ENCODE measurements at regions not wholly inside any gene's neighbourhood (a gene's known extent, or its start where the extent isn't known, plus 50 kb on each side); places are given as distances from the start of the nearest gene placed in this dataset.

DNA sequence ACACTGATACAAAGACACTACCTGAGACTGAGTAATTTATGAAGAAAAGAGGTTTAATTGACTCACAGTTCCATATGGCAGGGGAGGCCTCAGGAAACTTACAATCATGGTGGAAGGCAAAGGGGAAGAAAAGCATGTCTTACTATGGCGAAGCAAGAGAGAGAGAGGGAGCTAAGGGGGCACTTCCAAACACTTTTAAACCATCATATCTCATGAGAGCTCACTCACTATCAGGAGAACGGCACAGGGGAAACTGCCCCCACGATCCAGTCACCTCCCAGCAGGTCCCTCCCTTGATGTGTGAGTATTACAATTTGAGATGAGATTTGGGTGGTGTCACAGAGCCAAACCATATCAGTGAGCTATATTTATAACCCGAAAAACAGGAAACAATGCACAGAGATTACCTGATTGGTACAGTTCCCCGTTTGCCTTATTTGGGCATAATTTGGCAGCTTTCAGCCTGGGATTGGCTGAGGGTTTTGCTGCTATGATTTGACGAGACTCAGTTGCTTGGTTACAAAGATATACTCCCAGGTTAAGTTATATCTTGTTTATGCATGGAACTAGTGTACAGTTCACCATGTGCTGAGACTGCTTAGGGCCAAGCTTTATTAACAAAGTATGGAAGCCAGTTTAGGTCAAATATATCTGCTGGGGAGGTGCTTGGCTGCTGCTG, 184.2 kb downstream of the NR2F2 start:
- no peak for DNase-seq
- no peak overlapping the region for H2AFZ ChIP-seq (ENCODE audit: low read length)
- no peak for TF ChIP-seq EZH2 (optimal IDR thresholded peaks at IDR 0.05; ENCODE audit: low read depth, low read length)
- TF ChIP-seq, protein P1, sequence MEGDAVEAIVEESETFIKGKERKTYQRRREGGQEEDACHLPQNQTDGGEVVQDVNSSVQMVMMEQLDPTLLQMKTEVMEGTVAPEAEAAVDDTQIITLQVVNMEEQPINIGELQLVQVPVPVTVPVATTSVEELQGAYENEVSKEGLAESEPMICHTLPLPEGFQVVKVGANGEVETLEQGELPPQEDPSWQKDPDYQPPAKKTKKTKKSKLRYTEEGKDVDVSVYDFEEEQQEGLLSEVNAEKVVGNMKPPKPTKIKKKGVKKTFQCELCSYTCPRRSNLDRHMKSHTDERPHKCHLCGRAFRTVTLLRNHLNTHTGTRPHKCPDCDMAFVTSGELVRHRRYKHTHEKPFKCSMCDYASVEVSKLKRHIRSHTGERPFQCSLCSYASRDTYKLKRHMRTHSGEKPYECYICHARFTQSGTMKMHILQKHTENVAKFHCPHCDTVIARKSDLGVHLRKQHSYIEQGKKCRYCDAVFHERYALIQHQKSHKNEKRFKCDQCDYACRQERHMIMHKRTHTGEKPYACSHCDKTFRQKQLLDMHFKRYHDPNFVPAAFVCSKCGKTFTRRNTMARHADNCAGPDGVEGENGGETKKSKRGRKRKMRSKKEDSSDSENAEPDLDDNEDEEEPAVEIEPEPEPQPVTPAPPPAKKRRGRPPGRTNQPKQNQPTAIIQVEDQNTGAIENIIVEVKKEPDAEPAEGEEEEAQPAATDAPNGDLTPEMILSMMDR (IDR thresholded peaks at IDR 0.05; ENCODE audit: low read length) = no peak
- TF ChIP-seq EZH2phosphoT487 (IDR thresholded peaks at IDR 0.05; ENCODE audit: low read length) = no peak
- no peaks in the 10 kb centered on the region for H3F3A ChIP-seq (ENCODE audit: insufficient read depth, low read length)
- H3K27me3 ChIP-seq (replicated peaks; ENCODE audit: insufficient read depth, low read length) = no peaks in the 10 kb centered on the region
- no peaks in the 10 kb centered on the region for H3K4me1 ChIP-seq (ENCODE audit: low read length)
- no peak overlapping the region for H3K4me3 ChIP-seq (ENCODE audit: low read length)
- no peak overlapping the region for H3K4me2 ChIP-seq (ENCODE audit: low read depth, low read length)
- H4K20me1 ChIP-seq (ENCODE audit: insufficient read depth, low read length) = no peaks in the 10 kb centered on the region
- H3K9me2 ChIP-seq (replicated peaks; ENCODE audit: insufficient read depth, low read length) = no peaks in the 10 kb centered on the region
- no peaks in the 10 kb centered on the region for H3K9me3 ChIP-seq (replicated peaks; ENCODE audit: insufficient read depth, low read length)
- no peak overlapping the region for H3K27ac ChIP-seq (ENCODE audit: low read length)
- H3K9ac ChIP-seq (ENCODE audit: low read length) = no peak overlapping the region
- no peaks in the 10 kb centered on the region for H3K79me2 ChIP-seq (ENCODE audit: low read length)
- no peaks in the 10 kb centered on the region for H3K36me3 ChIP-seq (replicated peaks; ENCODE audit: insufficient read depth, low read length)

- Histone ChIP-seq H3K4me1 (ENCODE audit: low read length) (no peaks in the 10 kb centered on the region), H3K79me2 (ENCODE audit: low read length) (no peaks in the 10 kb centered on the region), H3K4me3 (ENCODE audit: low read length) (no peak overlapping the region), H3K36me3 (replicated peaks; ENCODE audit: insufficient read depth, low read length) (no peaks in the 10 kb centered on the region), H3K27me3 (replicated peaks; ENCODE audit: insufficient read depth, low read length) (no peaks in the 10 kb centered on the region), H3K27ac (ENCODE audit: low read length) (no peak overlapping the region), H3K9ac (ENCODE audit: low read length) (no peak overlapping the region), H3K9me2 (replicated peaks; ENCODE audit: insufficient read depth, low read length) (no peaks in the 10 kb centered on the region), H4K20me1 (ENCODE audit: insufficient read depth, low read length) (no peaks in the 10 kb centered on the region), H3K4me2 (ENCODE audit: low read depth, low read length) (no peak overlapping the region), H3K9me3 (replicated peaks; ENCODE audit: insufficient read depth, low read length) (no peaks in the 10 kb centered on the region), H2AFZ (ENCODE audit: low read length) (no peak overlapping the region), H3F3A (ENCODE audit: insufficient read depth, low read length) (no peaks in the 10 kb centered on the region)
- TF ChIP-seq EZH2 (optimal IDR thresholded peaks at IDR 0.05; ENCODE audit: low read depth, low read length) = no peak
- TF ChIP-seq, protein P1 (IDR thresholded peaks at IDR 0.05; ENCODE audit: low read length) = no peak
- no peak for TF ChIP-seq EZH2phosphoT487 (IDR thresholded peaks at IDR 0.05; ENCODE audit: low read length)
- DNase-seq = no peak
These were observed 184.9 kb downstream of the NR2F2 start for GRCh38 chr15:96515371-96515770.

- no peaks in the 10 kb centered on the region for H4K20me1 ChIP-seq (ENCODE audit: insufficient read depth, low read length)
- no peak overlapping the region for H3K27ac ChIP-seq (ENCODE audit: low read length)
- H2AFZ ChIP-seq (ENCODE audit: low read length) = no peak overlapping the region
- H3K9me3 ChIP-seq (replicated peaks; ENCODE audit: insufficient read depth, low read length) = 0 out of 2 replicates have a peak, but pooled peaks cover 4% of the 10 kb centered on the region
- H3K4me2 ChIP-seq (ENCODE audit: low read depth, low read length) = no peak overlapping the region
- no peaks in the 10 kb centered on the region for H3K27me3 ChIP-seq (replicated peaks; ENCODE audit: insufficient read depth, low read length)
- no peak for DNase-seq
- no peak overlapping the region for H3K4me3 ChIP-seq (ENCODE audit: low read length)
- H3K36me3 ChIP-seq (replicated peaks; ENCODE audit: insufficient read depth, low read length) = no peaks in the 10 kb centered on the region
- no peaks in the 10 kb centered on the region for H3K4me1 ChIP-seq (ENCODE audit: low read length)
- H3F3A ChIP-seq (ENCODE audit: insufficient read depth, low read length) = no peaks in the 10 kb centered on the region
- no peak for TF ChIP-seq EZH2phosphoT487 (IDR thresholded peaks at IDR 0.05; ENCODE audit: low read length)
- TF ChIP-seq, protein P1 (IDR thresholded peaks at IDR 0.05; ENCODE audit: low read length) = no peak
- H3K9me2 ChIP-seq (replicated peaks; ENCODE audit: insufficient read depth, low read length) = no peaks in the 10 kb centered on the region
- H3K9ac ChIP-seq (ENCODE audit: low read length) = no peak overlapping the region
- H3K79me2 ChIP-seq (ENCODE audit: low read length) = no peaks in the 10 kb centered on the region
These were observed 190.9 kb downstream of the NR2F2 start for GRCh38 chr15:96521386-96521785.

Data from MM.1S (cell line).